ENCODE measurements at regions not wholly inside any gene's neighbourhood (a gene's known extent, or its start where the extent isn't known, plus 50 kb on each side); places are given as distances from the start of the nearest gene placed in this dataset.
A peak's percentile ranks its signal among the peaks of the same experiment; 100 is the strongest.
"Not testable (repeated sequence)": the region's sequence is repeated elsewhere in the genome, so short reads cannot be mapped to it uniquely, and the experiment has no call there.

DNA sequence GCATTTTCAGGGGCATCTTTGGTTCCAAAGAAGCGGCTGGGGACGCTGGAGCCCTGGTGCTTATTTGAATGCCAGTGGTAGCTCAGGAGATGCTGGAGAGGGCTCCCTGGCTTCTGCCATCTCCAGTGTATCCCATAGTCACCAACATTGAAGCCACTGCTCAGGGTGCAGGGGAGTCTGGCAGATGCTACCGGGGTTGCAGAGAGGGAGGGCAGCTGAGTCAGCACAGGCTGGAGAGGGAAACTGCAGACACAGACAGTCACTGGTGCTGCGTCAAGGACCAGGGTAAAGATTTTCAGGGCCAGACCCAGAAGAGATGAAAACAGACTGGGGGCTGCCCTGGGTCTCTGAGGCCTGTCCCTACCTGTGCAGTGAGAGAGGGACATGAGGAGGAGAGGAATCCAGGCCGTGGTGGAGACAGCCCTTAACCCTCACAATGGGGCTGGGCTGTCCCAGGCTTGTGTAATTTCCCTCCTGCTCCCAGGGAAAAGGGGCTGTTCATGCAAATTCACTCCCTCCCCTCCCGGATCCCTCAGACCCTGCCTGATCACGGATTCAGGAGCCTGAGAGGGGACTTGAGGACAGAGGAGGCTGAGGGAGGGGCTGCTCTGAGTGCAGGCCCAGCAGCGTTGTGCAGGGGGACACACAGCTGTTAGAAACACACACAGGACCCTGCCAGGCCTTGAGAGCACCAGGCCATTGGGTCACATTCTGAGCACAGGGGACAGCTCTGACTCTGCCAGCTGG lies 126.9 kb upstream of the GRK3 start:
- H3K36me3 ChIP-seq (ENCODE audit: insufficient read depth): no peaks in the 10 kb centered on the region
- no peak overlapping the region for H3K4me3 ChIP-seq (ENCODE audit: low read depth, low read length)
- DNase-seq (ENCODE audit: extremely low spot score): no peak
- 52% methylated on average over 8 of the region's 8 CpGs for WGBS
- no peaks in the 10 kb centered on the region for H3K4me1 ChIP-seq (ENCODE audit: insufficient read depth)
- no peak overlapping the region for H3K27ac ChIP-seq (ENCODE audit: low read depth)

- Histone ChIP-seq H3K36me3 (ENCODE audit: insufficient read depth) (no peaks in the 10 kb centered on the region), H3K4me1 (ENCODE audit: insufficient read depth) (no peaks in the 10 kb centered on the region), H3K4me3 (ENCODE audit: low read depth, low read length) (no peak overlapping the region), H3K27ac (ENCODE audit: low read depth) (no peak overlapping the region)
- no peak for DNase-seq (ENCODE audit: extremely low spot score)
- 38% methylated on average over 4 of the region's 4 CpGs for WGBS
Observed at GRCh38 chr22:25447067-25447685, 117.3 kb upstream of the GRK3 start.

DNA sequence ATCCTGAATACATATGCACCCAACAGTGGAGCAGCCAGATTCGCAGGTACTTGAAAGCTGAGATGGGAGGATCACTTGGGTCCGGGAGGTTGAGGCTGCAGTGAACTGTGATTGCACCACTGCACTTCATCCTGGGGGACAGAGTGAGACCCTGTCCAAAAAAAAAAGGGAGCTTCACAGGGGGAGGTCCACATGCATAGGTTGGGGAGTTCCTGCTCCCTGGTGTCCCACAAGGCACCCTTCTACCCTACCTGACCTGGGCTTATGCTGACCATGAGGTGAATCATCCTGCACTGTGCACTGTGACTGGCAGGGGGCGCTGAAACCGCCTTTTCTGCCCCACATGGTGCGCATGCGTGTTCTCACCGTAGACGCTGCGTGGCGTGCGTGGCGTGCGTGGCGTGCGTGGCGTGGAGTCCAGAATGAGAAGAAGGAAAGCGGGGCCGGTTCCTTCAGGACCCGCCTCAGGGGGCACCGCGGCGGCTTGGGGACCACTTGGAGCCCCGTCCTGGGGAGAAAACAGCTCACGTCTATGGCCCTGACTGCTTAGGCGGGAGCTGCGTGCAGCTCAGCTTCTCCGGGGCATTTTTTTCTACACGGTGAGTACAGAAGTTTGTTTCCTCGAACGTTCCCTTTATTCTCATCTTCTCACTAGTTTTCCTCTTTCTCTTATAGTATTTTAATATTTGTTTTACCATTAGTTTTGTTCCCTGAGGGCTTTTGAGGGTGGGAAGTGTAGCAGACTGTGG lies 116.6 kb upstream of the GRK3 start:
- WGBS: 4% methylated on average over 30 of the region's 30 CpGs
- Histone ChIP-seq H3K4me1 (ENCODE audit: insufficient read depth) (no peaks in the 10 kb centered on the region), H3K4me3 (ENCODE audit: low read depth, low read length) (peak overlapping the region; percentile 85), H3K36me3 (ENCODE audit: insufficient read depth) (no peaks in the 10 kb centered on the region), H3K27ac (ENCODE audit: low read depth) (peak overlapping the region; percentile 52)
- DNase-seq (ENCODE audit: extremely low spot score): peak; percentile 75

DNA sequence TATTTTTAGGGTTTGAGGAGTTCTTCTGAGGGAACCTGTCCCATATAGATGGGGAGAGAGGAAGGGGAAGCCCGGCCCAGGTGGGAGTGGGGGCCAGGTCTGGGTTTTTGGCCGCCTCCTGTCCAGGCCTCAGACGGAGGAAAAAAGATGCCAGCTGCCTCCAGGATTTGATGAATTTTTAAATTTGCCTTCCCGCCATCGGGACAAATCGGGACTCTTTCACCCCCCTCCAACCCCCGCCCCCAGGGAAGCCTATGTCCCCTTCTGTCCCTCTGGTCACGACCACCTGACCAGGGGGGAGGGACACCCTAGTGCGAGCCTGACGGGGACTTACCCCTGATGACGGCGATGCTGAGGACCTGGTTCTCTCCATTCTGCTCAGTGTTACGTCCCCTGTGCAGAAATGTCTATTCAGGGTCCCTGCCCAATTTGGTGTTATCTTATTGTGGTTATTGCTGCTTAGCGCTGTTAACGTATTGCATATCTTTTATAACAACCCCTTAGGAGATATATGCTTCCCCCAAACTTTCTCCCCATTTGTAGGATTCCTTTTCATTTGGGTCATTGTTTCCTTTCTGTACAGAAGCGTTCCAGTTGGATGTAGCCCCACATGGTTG lies 115.9 kb upstream of the GRK3 start:
- WGBS: under 1% methylated on average over 16 of the region's 16 CpGs
- peak overlapping the region; percentile 85 for H3K4me3 ChIP-seq (ENCODE audit: low read depth, low read length)
- no peak overlapping the region for H3K27ac ChIP-seq (ENCODE audit: low read depth)
- DNase-seq (ENCODE audit: extremely low spot score): no peak
- H3K36me3 ChIP-seq (ENCODE audit: insufficient read depth): no peaks in the 10 kb centered on the region
- no peaks in the 10 kb centered on the region for H3K4me1 ChIP-seq (ENCODE audit: insufficient read depth)

DNA sequence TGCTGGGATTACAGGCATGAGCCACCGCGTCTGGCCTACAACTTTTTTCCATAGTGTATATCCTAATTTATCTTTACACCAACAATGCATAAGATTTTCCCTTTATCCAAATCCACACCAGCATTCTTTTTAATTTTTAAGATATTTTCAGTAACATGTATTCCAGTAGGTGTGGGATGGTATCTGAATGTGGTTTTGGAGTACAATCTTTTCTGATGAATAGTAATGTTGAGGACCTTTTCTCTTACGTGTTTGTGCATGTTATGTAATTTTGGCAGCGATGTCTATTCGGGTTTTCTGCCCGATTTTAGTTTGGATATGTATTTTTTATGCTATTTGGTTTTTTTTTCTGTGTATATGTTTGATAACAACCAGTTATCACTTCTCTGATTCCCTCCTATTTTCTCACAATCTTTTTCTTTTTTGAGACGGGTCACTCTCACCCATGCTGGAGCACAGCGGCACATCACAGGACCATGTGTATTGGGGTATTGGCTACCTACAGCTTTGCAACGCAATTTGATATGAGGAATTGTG lies 114.6 kb upstream of the GRK3 start:
- Histone ChIP-seq H3K36me3 (ENCODE audit: insufficient read depth) (no peaks in the 10 kb centered on the region), H3K4me3 (ENCODE audit: low read depth, low read length) (no peak overlapping the region), H3K4me1 (ENCODE audit: insufficient read depth) (no peaks in the 10 kb centered on the region), H3K27ac (ENCODE audit: low read depth) (no peak overlapping the region)
- no peak for DNase-seq (ENCODE audit: extremely low spot score)
- WGBS: 80% methylated on average over 9 of the region's 9 CpGs

DNA sequence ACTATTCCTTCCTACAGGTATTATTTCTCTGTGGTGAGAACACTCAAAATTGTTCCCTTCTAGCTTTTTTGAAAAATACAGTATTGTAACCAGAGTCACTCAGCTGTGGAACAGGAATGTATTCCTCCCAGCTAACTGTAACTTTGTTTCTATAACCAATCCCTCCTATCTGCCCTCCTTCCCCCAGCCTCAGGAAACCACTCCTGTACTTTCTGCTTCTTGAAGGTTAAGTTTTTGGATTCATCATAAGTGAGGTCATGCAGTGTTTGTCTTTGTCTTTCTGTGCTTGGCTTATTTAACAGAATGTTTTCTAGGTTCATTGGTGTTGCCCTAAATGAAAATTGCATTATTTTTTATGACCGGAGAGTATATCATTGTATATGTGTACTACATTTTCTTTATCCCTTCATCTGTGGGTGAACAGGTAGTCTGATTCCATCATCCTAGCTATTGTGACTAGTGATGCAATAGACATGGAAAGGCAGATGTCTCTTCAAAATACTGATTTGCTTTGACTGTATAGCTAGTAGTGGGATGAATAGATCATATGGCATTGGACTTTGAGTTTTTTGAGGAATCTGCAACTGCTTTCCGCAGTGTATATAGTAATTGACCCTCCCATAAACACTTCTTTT lies 112.9 kb upstream of the GRK3 start:
- no peaks in the 10 kb centered on the region for H3K4me1 ChIP-seq (ENCODE audit: insufficient read depth)
- 79% methylated on average over 2 of the region's 2 CpGs for WGBS
- H3K27ac ChIP-seq (ENCODE audit: low read depth): no peak overlapping the region
- DNase-seq (ENCODE audit: extremely low spot score): no peak
- no peak overlapping the region for H3K4me3 ChIP-seq (ENCODE audit: low read depth, low read length)
- H3K36me3 ChIP-seq (ENCODE audit: insufficient read depth): no peaks in the 10 kb centered on the region

DNA sequence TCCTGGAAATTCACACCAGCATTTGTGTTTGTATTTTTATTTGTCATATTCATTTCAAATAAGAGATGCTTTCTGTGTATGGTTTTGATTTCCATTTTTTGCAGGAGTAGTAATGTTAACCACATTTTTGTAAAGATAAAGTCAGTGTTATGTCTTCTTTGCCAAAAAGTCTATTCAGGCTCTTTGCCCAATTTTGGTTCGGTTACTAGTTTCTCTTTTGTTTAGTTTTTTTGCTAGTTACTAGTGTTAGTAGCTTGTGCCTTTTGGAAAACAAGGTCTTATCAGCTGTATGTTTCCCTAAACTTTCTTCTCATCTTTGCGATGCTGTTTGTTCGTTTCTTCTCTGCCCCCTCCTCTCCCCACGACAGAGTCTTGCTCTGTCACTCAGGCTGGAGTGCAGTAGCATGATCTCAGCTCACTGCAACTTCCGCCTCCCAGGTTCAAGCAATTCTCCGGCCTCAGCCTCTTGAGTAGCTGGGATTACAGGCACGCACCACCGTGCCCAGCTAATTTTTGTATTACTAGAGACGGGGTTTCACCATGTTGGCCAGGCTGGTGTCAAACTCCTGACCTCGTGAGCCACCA lies 112.3 kb upstream of the GRK3 start:
- Histone ChIP-seq H3K4me1 (ENCODE audit: insufficient read depth) (no peaks in the 10 kb centered on the region), H3K27ac (ENCODE audit: low read depth) (no peak overlapping the region), H3K36me3 (ENCODE audit: insufficient read depth) (no peaks in the 10 kb centered on the region), H3K4me3 (ENCODE audit: low read depth, low read length) (no peak overlapping the region)
- no peak for DNase-seq (ENCODE audit: extremely low spot score)
- 43% methylated on average over 10 of the region's 10 CpGs for WGBS

GRCh38 chr22:25453058-25453457 lies 111.4 kb upstream of the GRK3 start:
- H3K27ac ChIP-seq (ENCODE audit: low read depth): no peak overlapping the region
- no peak for DNase-seq (ENCODE audit: extremely low spot score)
- WGBS: 95% methylated on average over 4 of the region's 4 CpGs
- no peak overlapping the region for H3K4me3 ChIP-seq (ENCODE audit: low read depth, low read length)
- no peaks in the 10 kb centered on the region for H3K4me1 ChIP-seq (ENCODE audit: insufficient read depth)
- H3K36me3 ChIP-seq (ENCODE audit: insufficient read depth): no peaks in the 10 kb centered on the region

- no peaks in the 10 kb centered on the region for H3K4me1 ChIP-seq (ENCODE audit: insufficient read depth)
- no peak for DNase-seq (ENCODE audit: extremely low spot score)
- no peak overlapping the region for H3K27ac ChIP-seq (ENCODE audit: low read depth)
- WGBS: 91% methylated on average over 5 of the region's 5 CpGs
- no peaks in the 10 kb centered on the region for H3K36me3 ChIP-seq (ENCODE audit: insufficient read depth)
- no peak overlapping the region for H3K4me3 ChIP-seq (ENCODE audit: low read depth, low read length)
Observed at GRCh38 chr22:25453557-25453956, 110.9 kb upstream of the GRK3 start.

- not testable (repeated sequence) for H3K4me1 ChIP-seq (ENCODE audit: insufficient read depth); H3K4me3 ChIP-seq (ENCODE audit: low read depth, low read length); DNase-seq (ENCODE audit: extremely low spot score); H3K27ac ChIP-seq (ENCODE audit: low read depth); H3K36me3 ChIP-seq (ENCODE audit: insufficient read depth)
- WGBS: 92% methylated on average over 13 of the region's 13 CpGs
Observed at GRCh38 chr22:25456300-25457043, 108.0 kb upstream of the GRK3 start.

GRCh38 chr22:25458631-25459030 lies 105.8 kb upstream of the GRK3 start:
- not testable (repeated sequence) for H3K27ac ChIP-seq (ENCODE audit: low read depth); DNase-seq (ENCODE audit: extremely low spot score); H3K4me3 ChIP-seq (ENCODE audit: low read depth, low read length); H3K4me1 ChIP-seq (ENCODE audit: insufficient read depth); H3K36me3 ChIP-seq (ENCODE audit: insufficient read depth)
- WGBS: 100% methylated on average over 1 of the region's 1 CpG

DNA sequence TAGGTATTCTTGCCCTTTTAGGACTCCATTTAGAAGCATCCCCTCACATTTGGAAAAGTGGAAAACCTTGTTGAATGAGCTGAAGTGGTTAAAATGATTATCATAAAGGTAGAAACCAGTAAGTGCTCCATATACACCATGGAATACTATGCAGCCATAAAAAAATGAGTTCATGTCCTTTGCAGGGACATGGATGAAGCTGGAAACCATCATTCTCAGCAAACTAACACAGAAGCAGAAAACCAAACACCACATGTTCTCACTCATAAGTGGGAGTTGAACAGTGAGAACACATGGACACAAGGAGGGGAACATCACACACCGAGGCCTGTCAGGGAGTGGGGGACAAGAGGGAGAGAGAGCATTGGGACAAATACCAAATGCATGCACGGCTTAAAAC lies 103.8 kb upstream of the GRK3 start:
- H3K4me1 ChIP-seq (ENCODE audit: insufficient read depth); H3K36me3 ChIP-seq (ENCODE audit: insufficient read depth); H3K4me3 ChIP-seq (ENCODE audit: low read depth, low read length); DNase-seq (ENCODE audit: extremely low spot score); H3K27ac ChIP-seq (ENCODE audit: low read depth): not testable (repeated sequence)
- WGBS: 86% methylated on average over 2 of the region's 2 CpGs

Data from urinary bladder (tissue), 3 donors.